ENCODE measurements at regions not wholly inside any gene's neighbourhood (a gene's known extent, or its start where the extent isn't known, plus 50 kb on each side); places are given as distances from the start of the nearest gene placed in this dataset.

DNA sequence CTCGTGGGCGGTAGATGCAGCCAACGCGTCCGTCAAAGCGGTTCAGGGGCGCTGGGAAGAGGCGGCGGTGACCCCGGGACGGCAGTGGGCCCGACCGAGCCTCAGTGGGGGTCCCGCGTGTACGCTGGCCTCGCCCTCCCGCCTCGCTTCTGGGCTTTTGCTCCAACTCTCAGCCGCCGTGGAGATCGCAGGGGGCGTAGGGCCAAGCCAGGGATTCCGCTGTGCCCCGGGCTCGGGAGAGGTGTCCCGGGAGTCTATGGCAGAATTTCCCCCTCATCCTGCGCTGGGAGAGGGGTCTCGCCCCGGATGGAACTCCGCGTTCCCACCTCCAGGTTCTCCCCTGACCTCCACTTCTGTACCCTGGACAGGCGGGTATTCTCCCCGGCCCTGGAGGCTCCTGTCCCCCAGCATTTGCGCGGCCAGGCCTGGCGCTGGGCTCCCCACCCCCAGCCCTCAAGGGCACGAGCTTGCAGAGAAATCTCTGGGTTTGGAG is 131.9 kb downstream of the MRPL36 start:
- no peak for DNase-seq (ENCODE audit: low read depth, low spot score)

DNA sequence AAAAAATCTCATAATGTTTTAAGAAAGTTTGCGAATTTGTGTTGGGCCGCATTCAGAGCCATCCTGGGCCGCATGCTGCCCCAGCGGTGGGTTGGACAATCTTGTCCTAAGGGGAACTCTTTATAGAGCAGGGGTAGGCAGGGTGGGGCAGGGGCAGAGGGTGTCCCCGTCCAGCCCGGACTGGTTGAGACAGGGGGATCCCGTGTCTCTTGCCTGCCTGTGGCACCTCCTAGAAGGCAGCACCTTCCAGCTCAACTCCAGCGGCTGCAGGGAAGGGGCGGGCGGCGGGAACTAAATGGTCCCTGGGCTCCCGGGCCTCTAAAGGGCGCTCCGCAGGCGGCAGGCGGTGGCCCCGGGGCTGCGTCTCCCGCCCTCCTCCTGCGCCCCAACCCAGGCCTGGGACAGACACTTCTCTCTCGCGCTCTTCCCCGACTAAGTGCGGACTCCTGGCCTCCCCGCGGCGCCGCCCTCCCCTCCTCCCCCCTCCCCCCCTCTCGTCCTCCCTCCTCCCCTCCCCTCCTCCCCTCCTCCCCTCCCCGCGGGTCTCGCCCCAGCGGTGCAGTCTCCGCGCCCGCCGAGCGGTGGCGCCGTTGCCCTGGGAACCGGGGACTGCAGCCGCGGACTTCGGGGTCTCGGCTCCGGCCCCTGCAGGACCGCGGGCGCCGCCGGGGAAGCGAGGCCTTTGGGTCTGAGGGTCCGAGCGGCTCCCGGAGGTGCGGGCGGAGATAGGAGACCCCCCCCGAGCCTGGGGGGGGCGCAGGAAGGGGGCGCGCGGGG is 132.6 kb downstream of the MRPL36 start:
- DNase-seq (ENCODE audit: low read depth, low spot score): peak; percentile 73

DNA sequence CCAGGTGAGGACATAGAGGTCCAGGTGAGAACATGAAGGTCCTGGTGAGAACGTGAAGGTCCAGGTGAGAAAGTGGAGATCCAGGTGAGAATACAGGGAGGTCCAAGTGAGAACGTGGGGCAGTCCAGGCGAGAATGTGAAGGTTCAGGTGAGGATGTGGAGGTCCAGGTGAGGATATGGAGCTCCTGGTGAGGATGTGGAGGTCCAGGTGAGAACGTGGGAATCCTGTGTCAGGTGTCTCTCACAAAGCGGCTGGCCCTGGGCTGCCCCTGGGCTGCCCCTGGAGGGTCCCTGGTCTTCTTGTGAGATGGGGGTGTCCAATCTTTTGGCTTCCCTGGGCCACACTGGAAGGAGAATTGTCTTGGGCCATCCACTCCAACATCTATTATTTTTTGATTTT is 133.4 kb downstream of the MRPL36 start:
- no peak for DNase-seq (ENCODE audit: low read depth, low spot score)

DNA sequence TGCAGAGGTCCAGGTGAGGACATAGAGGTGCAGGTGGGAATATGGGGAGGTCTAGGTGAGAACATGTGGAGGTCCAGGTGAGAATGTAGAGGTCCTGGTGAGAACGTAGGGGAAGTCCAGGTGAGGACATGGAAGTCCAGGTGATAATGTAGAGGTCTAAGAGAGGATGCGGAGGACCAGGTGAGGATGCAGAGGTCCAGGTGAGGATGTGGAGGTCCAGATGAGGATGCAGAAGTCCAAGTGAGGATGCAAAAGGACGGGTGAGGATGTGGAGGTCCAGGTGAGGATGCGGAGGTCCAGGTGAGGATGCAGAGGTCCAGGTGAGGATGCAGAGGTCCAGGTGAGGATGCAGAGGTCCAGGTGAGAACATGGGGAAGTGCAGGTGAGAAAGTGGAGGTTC is 133.8 kb downstream of the MRPL36 start:
- DNase-seq (ENCODE audit: low read depth, low spot score): no peak

DNA sequence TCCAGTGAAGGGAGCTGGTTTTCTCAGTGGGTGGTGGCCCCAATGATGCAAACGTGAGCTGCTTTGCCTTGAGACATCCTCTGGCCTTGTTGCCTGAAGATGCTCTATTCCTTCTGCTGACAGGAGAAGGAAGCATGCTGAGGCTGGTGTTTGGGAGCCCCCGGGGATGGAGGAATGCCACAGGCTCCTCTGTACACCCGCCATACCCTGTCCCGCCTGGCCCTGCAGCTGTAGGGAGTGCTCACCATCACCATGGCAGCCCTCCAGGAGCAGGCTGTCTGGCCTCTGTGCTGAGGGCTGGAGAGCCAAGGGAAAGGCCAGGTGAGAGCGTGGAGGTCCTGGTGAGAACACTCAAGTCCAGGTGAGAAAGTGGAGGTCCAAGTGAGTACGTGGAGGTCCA is 134.4 kb downstream of the MRPL36 start:
- DNase-seq (ENCODE audit: low read depth, low spot score): no peak

DNA sequence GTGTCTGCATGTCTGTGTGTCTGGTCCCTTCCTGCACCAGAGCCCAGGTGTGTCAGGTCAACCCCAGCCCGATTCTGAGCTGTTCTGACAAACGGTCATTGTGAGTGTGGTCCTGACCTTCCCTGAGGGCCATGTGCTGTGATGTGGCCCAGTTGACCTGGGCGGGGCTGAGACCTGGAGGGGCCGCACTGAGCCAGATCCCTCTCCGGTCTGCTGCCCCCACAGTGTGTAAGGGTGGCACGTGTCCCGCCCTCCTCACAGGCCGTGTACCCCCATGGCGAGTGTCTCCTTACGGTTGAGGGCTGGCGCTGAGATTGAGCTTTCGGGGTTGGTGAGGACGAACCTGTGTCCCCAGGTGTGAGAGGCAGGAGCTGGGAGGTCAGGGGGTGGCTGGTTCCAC is 136.5 kb downstream of the MRPL36 start:
- no peak for DNase-seq (ENCODE audit: low read depth, low spot score)

DNA sequence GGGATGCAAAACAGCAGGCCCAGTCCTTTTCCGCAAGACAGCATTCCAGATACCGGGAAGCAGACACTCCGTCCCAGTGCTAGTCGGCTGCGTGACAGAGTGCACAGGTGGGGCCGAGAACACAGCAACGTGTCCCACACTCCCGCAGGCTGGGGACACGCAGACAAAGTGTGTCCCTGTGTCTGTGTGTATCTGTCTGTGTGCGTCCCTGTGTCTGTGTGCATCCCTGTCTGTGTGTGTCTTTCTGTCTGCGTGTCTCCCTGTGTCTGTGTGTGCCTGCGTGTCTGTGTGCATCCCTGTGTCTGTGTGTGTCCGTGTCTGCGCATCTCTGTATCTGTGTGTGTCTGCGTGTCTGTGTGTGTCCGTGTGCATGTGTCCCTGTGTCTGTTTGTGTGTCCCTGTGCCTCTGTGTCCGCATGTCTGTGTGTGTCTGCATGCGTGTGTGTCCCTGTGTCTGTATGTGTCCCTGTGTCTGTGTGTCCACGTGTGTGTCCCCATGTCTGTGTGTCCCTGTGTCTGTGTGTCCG is 137.0 kb downstream of the MRPL36 start:
- DNase-seq (ENCODE audit: low read depth, low spot score): no peak

DNA sequence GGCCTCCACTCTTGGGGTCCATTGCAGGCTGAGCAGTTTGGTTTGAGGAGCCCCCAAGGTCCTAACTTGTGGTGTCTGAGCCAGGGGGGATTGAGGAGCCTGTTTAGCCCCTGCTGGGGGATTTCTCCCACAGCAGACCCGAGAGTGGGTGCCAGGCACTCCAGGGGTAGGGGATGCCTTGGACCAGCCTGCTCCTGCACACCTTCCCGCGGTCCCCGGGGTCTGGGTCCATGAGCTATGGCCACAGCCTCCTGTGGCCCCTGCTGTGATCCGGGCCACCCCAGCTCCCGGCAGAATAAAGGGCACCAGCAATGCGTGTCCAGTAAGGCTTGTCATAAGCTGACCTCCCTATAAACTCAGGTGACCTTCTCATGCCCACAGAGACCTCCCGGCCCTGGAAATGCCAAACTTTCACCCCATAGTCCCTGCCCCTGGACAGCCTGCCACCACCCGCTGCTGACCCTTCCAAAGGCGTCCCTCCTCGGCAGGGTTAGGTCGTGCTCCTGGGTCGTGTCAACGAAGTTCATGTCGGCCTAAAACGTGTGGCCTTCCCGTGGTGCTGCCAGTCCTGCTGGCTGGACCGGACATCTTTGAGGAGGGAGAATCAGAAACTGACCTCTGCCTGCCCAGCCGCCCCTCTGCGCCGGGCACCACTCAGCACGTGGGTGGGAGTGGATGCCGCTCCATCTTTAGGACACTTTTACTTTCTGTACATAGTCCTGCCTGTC is 137.6 kb downstream of the MRPL36 start:
- DNase-seq (ENCODE audit: low read depth, low spot score): no peak

DNA sequence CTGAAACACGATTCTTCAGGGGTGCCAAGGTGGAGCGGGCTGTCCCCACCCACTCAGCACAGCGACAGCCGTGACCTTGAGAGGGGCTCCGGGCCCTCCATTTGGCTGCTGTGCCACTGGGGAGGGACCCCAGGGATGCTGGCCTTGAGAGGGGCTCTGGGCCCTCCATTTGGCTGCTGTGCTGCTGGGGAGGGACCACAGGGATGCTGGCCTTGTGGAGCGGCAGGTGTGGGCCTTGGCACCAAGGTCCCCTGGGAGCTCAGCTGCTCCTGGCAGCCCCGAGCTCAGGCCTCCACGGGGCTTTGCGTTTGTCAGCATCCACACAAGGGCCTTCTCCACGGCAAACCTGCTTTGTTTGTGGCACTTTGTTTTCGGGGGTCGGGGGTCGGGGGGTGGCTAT is 137.6 kb upstream of the LPCAT1 start:
- no peak for DNase-seq (ENCODE audit: low read depth, low spot score)

DNA sequence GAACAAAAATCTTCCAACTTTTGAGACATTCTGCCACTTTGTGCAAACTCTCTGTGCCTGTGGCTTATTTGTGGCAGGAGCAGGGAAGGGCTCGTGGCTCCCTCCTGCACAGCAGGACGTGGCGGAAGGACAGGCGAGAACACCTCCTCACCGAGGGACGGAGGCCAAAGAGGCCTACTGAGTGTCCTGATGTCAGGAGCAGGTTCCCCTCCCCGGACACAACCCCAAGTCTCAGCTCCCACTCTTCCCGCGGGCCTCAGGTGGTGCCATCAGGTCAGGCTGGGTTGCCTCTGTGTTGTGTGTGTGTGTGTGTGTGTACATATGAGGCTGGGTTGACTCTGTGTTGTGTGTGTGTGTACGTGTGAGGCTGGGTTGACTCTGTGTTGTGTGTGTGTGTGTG is 136.8 kb upstream of the LPCAT1 start:
- no peak for DNase-seq (ENCODE audit: low read depth, low spot score)

DNA sequence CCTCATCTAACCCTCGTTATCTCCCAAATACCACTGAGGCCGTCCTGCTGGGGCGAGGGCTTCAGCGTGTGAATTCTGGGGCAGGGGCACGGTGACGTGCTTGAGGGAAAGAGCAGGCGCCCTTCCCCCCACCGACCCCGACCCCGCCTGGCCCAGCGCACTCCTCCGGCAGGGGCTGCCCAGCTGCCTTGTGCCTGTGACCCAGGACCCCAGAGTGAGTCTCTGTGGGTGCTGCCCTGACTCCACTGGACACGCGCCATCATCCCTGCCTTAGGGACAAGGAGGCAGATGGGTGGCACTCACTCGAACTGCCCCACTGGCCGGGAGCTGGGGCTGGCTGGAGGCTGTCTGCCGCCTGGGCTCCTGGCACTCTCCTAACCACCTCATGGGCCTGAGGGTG is 136.2 kb upstream of the LPCAT1 start:
- no peak for DNase-seq (ENCODE audit: low read depth, low spot score)

DNA sequence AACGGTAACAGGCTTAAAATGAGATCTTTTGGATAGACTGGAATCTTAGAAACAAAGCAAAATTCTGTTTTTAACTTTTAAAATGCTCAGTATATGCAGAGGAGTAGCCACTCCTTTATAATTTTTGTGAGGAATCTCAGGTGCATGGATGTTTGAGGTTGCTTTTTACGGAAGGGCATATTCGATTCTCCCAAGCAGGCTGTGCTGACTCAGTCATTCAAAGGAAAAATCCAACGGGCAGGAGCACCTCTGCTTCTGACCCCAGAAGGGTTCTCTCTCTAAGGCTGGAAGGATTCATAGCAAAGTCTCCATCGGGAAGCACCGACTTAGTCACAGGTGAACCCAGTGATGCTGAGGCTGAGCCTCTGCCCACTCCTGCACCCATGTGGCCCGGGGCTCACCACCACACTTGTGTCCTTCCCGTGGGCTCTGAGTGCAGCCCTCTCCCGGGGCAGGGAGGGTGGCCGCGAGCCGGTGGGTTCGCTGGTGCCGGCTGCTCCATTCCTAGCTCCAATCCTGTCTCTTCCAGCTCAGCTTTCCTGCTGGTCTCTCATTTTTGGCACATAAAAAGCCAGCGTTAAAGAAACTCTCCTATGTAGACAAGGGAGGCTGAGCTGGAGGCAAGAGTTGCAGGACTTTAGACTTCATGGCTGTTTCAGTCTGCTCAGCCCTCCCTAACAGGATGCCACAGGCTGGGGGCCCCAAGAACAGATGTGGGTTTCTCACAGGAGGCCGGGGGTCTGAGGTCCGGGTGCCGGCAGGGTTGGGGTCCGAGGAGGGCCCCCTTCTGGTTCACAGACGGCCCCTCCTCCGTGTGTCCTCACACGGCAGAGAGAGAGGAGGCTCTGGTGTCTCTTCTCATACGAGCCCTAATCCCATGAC is 135.6 kb upstream of the LPCAT1 start:
- DNase-seq (ENCODE audit: low read depth, low spot score): no peak

DNA sequence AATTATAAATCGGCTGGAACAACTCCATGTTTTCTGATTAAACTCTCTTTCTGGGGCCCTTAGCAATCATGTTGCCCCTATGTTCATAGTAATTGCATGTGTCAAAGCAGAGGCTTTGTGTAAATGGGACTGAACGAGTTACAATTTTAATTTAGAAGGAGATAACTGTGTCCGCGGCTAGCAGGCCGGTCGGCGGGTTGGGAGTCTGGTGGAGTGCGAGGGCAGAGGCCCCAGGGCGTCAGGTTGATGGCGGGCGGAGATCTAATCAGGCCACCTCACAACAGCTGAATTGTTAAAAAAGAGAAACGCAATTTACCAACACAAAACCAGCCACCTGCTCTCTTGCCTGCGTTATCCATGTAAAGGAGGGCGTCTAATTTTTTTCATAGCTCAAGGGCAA is 134.9 kb upstream of the LPCAT1 start:
- DNase-seq (ENCODE audit: low read depth, low spot score): no peak

DNA sequence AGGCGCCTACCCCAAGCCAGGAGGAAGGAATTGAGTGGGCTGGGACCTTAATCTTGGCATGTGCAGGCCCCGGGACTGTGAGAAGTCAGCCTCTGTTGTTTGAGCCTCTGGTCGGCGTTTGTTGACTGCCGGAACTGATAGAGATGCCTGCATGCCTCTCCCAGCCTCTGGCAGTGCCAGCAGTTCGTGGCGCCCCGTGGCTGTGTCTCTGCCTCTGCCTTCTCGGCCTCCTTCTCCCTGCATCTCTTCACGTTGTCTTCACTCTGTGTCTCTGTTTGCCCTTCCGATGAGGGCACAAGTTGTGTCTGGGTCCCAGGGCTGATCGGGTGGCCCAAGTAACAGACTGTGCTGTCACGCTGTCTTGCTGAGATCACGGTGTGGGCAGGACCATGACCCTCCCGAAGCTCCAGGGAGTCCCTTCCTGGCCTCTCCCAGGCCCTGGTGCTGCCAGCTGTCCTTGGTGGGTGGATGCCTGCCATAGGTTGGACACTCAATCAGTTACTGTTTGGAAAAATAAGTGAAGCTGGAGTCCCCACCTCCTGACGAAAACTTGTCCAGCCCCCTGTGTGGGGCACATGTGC is 133.5 kb upstream of the LPCAT1 start:
- no peak for DNase-seq (ENCODE audit: low read depth, low spot score)

DNA sequence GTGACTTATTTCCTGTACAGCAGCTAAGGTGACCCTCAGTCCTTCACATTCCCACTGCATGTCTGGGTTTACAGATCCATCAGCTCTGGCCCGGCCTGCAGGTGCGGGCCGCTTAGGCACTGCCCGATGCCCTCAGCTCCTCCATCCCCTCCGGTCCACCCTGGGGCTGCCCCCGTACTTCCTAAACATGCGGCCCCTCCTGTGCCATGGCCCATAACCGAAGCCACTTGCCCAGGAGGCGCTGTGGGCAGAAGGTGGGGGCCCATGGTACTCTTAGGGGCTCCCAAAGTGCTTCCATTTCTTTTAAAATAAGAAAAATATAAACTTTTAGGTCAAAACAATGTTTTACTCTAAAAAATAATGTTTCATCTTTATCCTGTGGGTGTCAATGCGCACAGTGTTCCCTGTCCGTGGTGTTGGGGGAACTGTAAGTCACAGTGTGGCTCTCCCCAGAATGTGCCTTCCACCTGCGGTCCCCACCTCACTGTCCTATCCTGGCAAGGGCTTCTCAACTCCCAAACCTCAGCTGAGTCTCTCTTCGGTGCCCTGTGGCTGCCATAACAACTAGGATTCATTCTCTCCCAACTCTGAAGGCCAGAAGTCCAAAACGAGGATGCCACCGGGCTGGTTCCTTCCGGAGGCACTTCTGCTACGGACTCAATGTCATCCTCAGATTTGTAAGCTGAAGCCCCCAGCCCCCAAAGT is 132.7 kb upstream of the LPCAT1 start:
- no peak for DNase-seq (ENCODE audit: low read depth, low spot score)

DNA sequence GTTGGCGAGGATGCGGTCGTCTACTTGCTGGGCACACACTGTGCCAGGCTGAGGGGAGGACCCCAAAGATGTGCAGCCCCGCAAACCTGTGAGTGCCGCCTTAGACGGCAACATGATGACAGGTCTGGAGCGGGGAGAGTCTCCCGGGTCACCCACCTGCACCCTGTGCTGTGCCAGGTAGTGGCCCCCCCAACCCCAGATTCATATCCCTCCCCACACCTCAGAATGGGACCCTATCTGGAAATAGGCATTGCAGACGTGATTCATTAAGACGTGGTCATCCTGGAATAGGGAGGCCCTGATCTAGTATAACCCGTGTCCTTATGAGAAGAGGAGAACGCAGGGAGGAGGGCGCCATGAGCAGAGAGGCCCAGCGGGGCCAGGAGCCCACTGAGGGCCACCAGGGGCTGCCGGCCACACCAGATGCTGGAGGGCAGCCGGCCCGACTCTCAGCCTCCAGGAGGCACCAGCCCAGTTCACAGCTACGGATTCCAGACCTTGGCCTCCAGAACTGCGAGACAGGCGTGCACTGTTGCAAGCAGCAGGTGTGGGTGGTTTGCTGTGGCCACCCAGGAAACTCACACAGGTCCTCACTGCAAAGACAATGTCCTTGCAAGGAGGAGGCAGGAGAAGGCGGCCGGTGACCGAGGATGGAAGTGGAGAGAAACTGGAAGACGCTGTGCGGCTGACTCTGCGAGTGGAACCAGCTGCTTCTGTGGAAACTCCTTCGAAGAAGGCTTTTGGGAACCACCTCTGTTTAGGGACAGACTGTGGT is 131.9 kb upstream of the LPCAT1 start:
- no peak for DNase-seq (ENCODE audit: low read depth, low spot score)

DNA sequence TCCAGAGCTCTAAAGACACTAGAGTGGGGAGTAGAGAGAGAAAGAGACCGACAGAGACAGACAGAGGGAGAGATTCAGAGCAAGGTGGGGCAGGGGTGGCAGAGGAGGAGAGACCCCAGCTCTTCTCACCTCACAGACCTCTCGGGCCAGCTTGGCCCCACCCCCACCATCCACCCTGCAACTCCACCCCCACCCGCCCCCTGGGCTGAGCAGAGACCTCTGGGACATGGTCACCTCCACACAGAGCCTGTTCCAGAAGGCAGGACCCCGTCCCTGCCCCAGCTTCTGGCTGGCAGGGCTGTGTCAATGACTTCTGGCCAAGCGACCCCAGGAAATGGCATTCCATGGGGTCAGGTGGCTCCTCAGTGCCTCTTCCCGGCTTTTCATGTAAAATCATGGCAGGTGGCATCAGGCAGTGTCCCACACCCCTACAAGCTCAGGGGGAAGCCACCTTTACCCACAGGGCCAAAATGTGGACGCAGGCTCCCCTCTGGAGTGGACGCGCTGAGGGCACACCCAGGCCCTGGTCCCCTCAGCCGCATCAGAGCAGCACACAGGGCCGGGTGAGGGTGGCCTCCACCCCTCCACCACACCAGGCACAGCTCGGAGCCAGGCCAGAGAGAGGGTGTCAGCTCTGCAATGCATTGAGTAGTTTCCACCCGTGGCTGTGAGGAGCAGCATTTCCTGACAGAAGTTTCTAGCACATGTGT is 131.2 kb upstream of the LPCAT1 start:
- no peak for DNase-seq (ENCODE audit: low read depth, low spot score)

DNA sequence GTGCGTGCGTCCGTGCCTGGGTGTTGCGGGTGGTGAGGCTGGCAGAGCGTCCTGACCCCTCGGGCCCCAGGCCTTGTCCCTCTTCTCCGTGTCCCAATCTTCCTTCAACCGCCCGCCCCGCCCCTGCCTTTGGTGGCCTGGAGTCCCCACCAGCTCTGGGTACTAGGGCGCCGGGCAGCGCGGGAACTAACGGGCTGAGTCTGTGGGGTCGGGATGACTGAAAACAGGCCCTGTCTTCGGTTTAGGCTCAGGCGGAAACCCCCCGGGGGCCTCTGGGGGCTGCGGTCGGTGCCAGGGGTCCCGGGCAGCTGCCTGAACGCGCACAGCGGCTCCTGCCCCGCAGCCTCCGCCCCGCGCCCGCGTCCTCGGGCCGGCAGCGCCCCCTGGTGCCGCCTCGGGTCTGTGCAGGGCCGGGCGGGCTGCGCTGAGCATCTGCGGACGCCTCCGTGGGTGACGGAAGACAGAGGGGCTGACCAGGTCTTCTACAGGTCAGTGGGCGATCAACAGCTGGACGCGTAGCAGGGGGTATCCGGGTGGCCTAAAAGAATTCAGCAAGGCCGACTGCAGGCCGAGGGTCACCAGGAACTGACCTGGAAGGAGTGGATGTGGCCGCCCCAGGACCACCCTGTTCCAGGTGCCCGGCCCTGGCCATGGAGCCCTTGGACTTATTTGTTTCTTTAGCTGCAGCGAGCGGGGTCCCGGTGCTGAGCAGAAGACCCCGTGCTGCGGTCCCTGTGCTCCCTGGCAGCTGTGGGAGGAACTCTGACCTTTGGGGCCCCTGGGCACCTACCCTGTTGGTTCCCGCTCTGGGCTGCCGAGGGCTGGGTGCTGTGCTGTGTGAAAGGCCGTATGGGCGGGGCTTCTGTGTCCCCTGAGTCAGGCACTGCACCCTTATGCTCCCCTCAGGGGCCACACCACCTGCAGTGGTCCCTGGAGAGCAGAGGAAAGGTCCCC is 130.2 kb upstream of the LPCAT1 start:
- DNase-seq (ENCODE audit: low read depth, low spot score): peak; percentile 23
